DND-41 (cell line): ENCODE measurements at regions not wholly inside any gene's neighbourhood (a gene's known extent, or its start where the extent isn't known, plus 50 kb on each side); places are given as distances from the start of the nearest gene placed in this dataset.
"Not testable (repeated sequence)": the region's sequence is repeated elsewhere in the genome, so short reads cannot be mapped to it uniquely, and the experiment has no call there.

ENCODE experiments used
- ATAC-seq: fragments of 200-7000 bp; cut with Tn5 transposase; 3 replicates; pipeline ENCODE4 v1.9.1; 2021; ENCODE audit warnings: low read depth; ENCODE audit not compliant: insufficient read depth
- DNase-seq: peaks from one replicate; pipeline ENCODE4 v3.0.0-alpha.2; 2020
- H2AFZ ChIP-seq: 2 replicates; pipeline ENCODE4 v1.6.0; 2012; ENCODE audit warnings: low read depth, low read length
- H3K27ac ChIP-seq: 2 replicates; pipeline ENCODE4 v1.5.1; 2012; ENCODE audit warnings: low read length, inconsistent platforms
- H3K27me3 ChIP-seq: fragments of 200-600 bp; sonication (generic); 2 replicates; pipeline ENCODE4 v1.6.0; 2012; ENCODE audit warnings: low read length, mild to moderate bottlenecking, inconsistent platforms; ENCODE audit not compliant: insufficient read depth, poor library complexity
- H3K36me3 ChIP-seq: 2 replicates; pipeline ENCODE4 v1.5.1; 2012; ENCODE audit warnings: low read length, inconsistent platforms; ENCODE audit not compliant: insufficient read depth
- H3K4me1 ChIP-seq: 2 replicates; pipeline ENCODE4 v1.5.1; 2012; ENCODE audit warnings: mild to moderate bottlenecking, low read length; ENCODE audit not compliant: insufficient read depth
- H3K4me2 ChIP-seq: 2 replicates; pipeline ENCODE4 v1.6.0; 2012; ENCODE audit warnings: mild to moderate bottlenecking, moderate library complexity, low read length, inconsistent platforms; ENCODE audit not compliant: insufficient read depth
- H3K4me3 ChIP-seq, 2 experiments: fragments of 200-600 bp in 1 of 2; shearing (Covaris generic) in 1 of 2; 2 replicates each; pipeline ENCODE4 v1.5.1; 2012 to 2016; ENCODE audit warnings: inconsistent platforms in 2 of 2, low read length in 2 of 2, mild to moderate bottlenecking in 2 of 2, low read depth in 1 of 2, moderate library complexity in 1 of 2
- H3K79me2 ChIP-seq: 2 replicates; pipeline ENCODE4 v1.6.0; 2012; ENCODE audit warnings: low read length, inconsistent platforms; ENCODE audit not compliant: insufficient read depth
- H3K9ac ChIP-seq: 2 replicates; pipeline ENCODE4 v1.6.0; 2012; ENCODE audit warnings: low read depth, mild to moderate bottlenecking, inconsistent platforms, low read length, moderate library complexity
- H3K9me3 ChIP-seq: 2 replicates; pipeline ENCODE4 v1.5.1; 2012; ENCODE audit warnings: low read length, moderate library complexity, mild to moderate bottlenecking, inconsistent platforms; ENCODE audit not compliant: insufficient read depth, severe bottlenecking
- H4K20me1 ChIP-seq: 2 replicates; pipeline ENCODE4 v1.6.0; 2012; ENCODE audit warnings: low read length; ENCODE audit not compliant: insufficient read depth
- EZH2 ChIP-seq: IDR thresholded peaks from 3 replicates; pipeline ENCODE4 v1.6.1; 2012; ENCODE audit warnings: borderline replicate concordance, low read depth, mild to moderate bottlenecking, moderate library complexity, low read length, inconsistent platforms; ENCODE audit not compliant: severe bottlenecking

DNA sequence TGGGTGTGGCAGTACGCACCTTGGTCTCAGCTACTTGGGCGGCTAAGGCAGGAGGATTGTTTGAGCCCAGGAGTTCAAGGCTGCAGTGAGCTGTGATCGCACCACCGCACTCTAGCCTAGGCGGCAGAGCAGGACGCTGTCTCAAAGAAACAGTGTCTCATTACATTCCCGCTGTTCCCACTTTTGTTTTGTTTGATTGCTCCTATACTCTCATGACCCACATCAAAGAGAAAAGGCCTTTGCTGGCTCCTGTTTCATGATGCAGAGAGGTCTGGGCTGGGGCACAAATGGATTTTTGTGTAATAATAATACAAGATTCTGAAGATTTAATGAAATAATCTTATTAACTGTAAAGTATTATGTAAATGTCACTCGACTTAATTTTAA lies 85.7 kb downstream of the LACC1 start:
- TF ChIP-seq EZH2, result no peak
- no peaks in the 10 kb centered on the region for H3K36me3 ChIP-seq
- H3K4me3 ChIP-seq, result no peak overlapping the region
- no peaks in the 10 kb centered on the region for H4K20me1 ChIP-seq
- H3K9me3 ChIP-seq, result no peaks in the 10 kb centered on the region
- ATAC-seq, result no peak
- H3K27me3 ChIP-seq, result no peaks in the 10 kb centered on the region
- H3K9ac ChIP-seq, result no peak overlapping the region
- DNase-seq, result no peak
- no peaks in the 10 kb centered on the region for H3K4me1 ChIP-seq
- H3K27ac ChIP-seq, result no peak overlapping the region
- no peak overlapping the region for H2AFZ ChIP-seq
- no peaks in the 10 kb centered on the region for H3K79me2 ChIP-seq
- no peak overlapping the region for H3K4me2 ChIP-seq

GRCh38 chr13:43968251-43968942 lies 88.7 kb downstream of the LACC1 start:
- ATAC-seq, result not testable (repeated sequence)

DNA sequence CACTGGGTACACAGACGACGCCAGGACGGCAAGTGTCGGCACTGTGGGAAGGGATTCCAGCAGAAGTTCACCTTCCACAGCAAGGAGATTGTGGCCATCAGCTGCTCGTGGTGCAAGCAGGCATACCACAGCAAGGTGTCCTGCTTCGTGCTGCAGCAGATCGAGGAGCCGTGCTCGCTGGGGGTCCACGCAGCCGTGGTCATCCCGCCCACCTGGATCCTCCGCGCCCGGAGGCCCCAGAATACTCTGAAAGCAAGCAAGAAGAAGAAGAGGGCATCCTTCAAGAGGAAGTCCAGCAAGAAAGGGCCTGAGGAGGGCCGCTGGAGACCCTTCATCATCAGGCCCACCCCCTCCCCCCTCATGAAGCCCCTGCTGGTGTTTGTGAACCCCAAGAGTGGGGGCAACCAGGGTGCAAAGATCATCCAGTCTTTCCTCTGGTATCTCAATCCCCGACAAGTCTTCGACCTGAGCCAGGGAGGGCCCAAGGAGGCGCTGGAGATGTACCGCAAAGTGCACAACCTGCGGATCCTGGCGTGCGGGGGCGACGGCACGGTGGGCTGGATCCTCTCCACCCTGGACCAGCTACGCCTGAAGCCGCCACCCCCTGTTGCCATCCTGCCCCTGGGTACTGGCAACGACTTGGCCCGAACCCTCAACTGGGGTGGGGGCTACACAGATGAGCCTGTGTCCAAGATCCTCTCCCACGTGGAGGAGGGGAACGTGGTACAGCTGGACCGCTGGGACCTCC lies 89.4 kb downstream of the LACC1 start:
- not testable (repeated sequence) for H3K9me3 ChIP-seq, H3K4me3 ChIP-seq, H3K27me3 ChIP-seq, H3K4me1 ChIP-seq, H3K4me2 ChIP-seq, H4K20me1 ChIP-seq, ATAC-seq, H3K27ac ChIP-seq, H3K36me3 ChIP-seq, H2AFZ ChIP-seq, DNase-seq, H3K79me2 ChIP-seq, H3K9ac ChIP-seq

More at GRCh38 chr13:43968251-43968942, 88.7 kb downstream of the LACC1 start:
- H3K9me3 ChIP-seq, H3K4me1 ChIP-seq, H3K9ac ChIP-seq, H3K4me2 ChIP-seq, H4K20me1 ChIP-seq, H3K27me3 ChIP-seq, H2AFZ ChIP-seq, DNase-seq, H3K27ac ChIP-seq, H3K4me3 ChIP-seq, H3K79me2 ChIP-seq, H3K36me3 ChIP-seq: not testable (repeated sequence)

DNA sequence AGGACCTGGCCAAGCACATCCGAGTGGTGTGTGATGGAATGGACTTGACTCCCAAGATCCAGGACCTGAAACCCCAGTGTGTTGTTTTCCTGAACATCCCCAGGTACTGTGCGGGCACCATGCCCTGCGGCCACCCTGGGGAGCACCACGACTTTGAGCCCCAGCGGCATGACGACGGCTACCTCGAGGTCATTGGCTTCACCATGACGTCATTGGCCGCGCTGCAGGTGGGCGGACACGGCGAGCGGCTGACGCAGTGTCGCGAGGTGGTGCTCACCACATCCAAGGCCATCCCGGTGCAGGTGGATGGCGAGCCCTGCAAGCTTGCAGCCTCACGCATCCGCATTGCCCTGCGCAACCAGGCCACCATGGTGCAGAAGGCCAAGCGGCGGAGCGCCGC lies 90.2 kb downstream of the LACC1 start:
- H3K27ac ChIP-seq, H2AFZ ChIP-seq, H3K4me2 ChIP-seq, H3K9ac ChIP-seq, H3K36me3 ChIP-seq, H3K4me1 ChIP-seq, H4K20me1 ChIP-seq, DNase-seq, H3K4me3 ChIP-seq, H3K79me2 ChIP-seq, ATAC-seq, H3K27me3 ChIP-seq, H3K9me3 ChIP-seq: not testable (repeated sequence)

DNA sequence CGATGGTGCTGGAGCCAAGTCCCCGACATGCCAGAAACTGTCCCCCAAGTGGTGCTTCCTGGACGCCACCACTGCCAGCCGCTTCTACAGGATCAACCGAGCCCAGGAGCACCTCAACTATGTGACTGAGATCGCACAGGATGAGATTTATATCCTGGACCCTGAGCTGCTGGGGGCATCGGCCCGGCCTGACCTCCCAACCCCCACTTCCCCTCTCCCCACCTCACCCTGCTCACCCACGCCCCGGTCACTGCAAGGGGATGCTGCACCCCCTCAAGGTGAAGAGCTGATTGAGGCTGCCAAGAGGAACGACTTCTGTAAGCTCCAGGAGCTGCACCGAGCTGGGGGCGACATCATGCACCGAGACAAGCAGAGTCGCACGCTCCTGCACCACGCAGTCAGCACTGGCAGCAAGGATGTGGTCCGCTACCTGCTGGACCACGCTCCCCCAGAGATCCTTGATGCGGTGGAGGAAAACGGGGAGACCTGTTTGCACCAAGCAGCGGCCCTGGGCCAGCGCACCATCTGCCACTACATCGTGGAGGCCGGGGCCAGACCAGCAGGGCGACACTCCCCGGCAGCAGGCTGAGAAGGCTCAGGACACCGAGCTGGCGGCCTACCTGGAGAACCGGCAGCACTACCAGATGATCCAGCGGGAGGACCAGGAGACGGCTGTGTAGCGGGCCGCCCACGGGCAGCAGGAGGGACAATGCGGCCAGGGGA lies 91.0 kb downstream of the LACC1 start:
- H3K9me3 ChIP-seq, H3K4me2 ChIP-seq, H3K27ac ChIP-seq, H3K4me1 ChIP-seq, DNase-seq, ATAC-seq, H3K79me2 ChIP-seq, H3K4me3 ChIP-seq, H3K36me3 ChIP-seq, H2AFZ ChIP-seq, H3K27me3 ChIP-seq, H4K20me1 ChIP-seq, H3K9ac ChIP-seq: not testable (repeated sequence)

DNA sequence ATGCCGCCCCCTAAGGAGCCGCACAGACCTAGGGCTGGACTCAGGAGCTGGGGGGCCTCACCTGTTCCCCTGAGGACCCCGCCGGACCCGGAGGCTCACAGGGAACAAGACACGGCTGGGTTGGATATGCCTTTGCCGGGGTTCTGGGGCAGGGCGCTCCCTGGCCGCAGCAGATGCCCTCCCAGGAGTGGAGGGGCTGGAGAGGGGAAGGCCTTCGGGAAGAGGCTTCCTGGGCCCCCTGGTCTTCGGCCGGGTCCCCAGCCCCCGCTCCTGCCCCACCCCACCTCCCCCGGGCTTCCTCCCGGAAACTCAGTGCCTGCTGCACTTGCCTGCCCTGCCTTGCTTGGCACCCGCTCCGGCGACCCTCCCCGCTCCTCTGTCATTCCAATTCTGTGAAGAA lies 91.6 kb downstream of the LACC1 start:
- H3K36me3 ChIP-seq, H3K4me1 ChIP-seq, H3K27me3 ChIP-seq, H3K4me2 ChIP-seq, H3K79me2 ChIP-seq, H3K9me3 ChIP-seq, H3K9ac ChIP-seq, H3K27ac ChIP-seq, H4K20me1 ChIP-seq, H3K4me3 ChIP-seq, ATAC-seq, H2AFZ ChIP-seq, DNase-seq: not testable (repeated sequence)
